HG02642 (cell line): ENCODE measurements at regions not wholly inside any gene's neighbourhood (a gene's known extent, or its start where the extent isn't known, plus 50 kb on each side); places are given as distances from the start of the nearest gene placed in this dataset.
"Not testable (repeated sequence)": the region's sequence is repeated elsewhere in the genome, so short reads cannot be mapped to it uniquely, and the experiment has no call there.

Experiments used
- ATAC-seq: cut with Tn5 transposase; IDR thresholded peaks from one replicate; pipeline ENCODE4 v1.9.1; 2021; ENCODE audit warnings: mild to moderate bottlenecking; ENCODE audit not compliant: unreplicated experiment, poor library complexity

GRCh38 chr5:28822071-28822470, 1783.7 kb upstream of the CDH9 start:
- ATAC-seq = no peak

DNA sequence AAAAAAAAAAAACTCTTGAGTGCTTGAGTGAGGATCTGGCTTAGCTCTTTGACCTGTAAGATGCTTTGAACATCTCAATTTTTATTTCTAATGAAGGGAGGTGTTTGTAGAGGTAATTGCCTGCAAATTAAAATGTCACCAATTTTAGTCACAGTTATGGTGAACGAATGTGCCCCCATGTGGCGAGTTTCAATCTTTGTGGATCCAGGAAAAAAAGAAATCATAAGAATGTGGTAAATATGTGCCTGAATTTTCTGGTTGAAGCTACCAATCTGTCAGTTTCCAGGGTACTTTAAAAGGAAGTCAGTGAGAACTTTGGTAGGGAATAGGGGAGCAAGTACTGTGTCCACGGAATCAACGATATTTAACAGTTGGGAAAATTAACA, 1772.4 kb upstream of the CDH9 start:
- ATAC-seq = no peak

DNA sequence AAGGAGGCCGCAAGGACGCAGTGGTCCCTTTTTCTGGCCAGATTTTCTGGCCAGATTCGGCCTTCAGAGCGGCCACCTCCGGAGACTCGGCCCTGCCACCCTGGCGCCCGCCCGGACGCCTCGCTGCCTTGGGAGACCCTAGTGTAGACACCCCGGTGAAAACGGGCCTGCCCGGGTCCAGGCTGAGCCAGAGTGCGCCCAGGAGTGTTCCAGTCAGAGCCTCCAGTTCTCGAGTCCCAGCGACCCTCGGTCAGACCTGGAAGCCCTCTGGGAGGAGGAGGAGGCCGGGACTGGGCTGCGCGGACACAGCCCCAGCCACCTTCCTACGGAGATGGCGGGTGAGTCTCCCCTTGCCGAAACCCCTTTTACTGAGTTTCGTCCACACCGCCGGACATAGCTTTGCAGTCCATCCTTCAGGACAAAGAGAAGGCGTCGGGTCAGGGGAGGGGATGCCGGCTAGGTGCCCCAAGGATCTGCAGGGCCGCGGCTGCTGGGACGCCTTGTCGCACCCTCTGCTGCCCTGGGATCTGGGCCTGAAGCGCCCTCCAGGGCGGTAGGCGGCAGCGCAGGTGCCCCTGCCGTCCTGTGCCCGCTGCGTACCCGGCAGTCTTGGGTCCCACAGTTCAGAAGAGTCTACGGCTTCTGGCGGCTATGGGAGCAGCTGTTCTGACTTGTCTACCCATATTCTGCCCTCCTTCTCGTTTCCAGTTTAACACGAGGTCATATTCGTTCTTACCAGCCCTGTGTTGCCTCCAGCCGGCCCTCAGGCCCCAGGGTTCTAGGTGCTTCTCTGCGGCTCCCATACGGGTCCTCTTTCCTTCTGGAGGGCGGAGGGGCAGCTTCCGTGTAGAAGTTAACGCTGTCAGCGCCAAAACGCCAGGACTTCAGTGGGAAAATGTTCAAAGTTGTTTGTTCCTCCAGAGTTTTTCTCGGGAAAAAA, 1771.7 kb upstream of the CDH9 start:
- ATAC-seq = no peak

DNA sequence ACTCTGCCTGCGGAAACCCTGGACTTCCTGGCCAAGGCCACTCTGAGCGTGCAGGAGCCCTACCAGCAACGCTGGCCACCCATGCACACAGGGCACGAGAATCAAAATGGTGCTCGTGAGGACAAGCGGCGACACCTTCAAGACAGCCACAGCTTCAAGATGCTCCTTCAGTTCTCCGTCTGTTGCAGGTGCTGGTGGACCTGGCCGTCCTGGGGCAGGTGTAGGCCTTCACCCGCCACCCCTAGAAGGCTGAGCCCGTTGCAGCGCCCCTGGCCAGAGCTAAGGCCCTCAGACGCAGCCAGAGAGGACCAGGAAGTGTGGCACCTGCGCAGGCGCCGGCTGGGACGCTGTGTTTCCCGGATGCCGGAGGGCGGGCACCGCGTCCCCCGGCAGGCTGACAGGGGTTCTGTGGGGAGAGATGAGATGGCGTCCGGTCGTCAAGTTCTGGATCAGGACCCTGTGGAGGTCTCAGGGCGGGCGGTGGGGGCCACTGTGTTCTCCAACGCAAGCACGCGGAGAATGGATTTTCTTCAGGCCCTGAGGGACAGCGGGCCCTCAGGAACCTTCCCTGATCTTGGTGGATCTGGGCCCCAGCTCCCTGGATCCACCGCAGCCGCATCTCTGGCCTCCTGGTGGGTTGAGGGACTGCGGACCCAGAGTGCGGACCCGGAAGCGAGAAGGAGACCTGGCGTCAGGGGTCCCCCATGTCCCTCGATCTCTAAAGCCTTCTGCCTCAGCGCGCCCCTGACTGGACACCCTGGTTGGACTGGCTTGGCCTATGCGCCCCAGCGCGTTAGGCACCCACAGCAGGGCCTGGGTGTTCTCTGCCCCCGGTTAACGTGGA, 1770.8 kb upstream of the CDH9 start:
- no peak for ATAC-seq

DNA sequence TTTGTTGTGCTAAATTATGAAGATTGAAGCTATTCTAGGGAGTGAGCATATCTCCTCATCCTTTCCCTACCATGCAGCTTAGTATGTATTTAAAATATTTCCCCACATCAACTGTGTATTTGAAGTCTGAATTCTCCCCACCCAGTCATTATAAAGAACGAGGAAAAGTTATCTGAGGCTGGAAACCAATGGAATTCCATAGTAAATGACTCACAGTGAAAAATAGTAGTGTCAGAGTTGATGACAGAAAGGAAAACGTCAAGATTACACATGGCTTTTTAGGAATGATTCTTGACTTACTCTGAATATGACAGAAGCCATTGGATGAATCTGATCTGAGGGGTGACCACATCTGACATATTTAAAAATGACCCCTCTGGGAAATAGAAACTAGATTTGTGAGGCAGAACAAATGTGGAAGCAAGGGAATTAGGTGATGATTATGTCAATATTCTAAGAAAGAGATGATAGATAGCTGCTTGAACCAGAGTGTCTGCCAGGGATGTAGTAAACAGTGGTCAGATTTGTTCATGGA, 1768.9 kb upstream of the CDH9 start:
- no peak for ATAC-seq

DNA sequence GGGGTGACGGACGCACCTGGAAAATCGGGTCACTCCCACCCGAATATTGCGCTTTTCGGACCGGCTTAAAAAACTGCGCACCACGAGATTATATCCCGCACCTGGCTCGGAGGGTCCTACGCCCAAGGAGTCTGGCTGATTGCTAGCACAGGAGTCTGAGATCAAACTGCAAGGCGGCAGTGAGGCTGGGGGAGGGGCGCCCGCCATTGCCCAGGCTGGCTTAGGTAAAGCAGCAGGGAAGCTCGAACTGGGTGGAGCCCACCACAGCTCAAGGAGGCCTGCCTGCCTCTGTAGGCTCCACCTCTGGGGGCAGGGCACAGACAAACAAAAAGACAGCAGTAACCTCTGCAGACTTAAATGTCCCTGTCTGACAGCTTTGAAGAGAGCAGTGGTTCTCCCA, 1760.6 kb upstream of the CDH9 start:
- ATAC-seq = not testable (repeated sequence)

GRCh38 chr5:28788954-28789353, 1750.6 kb upstream of the CDH9 start:
- ATAC-seq = no peak

GRCh38 chr5:28780083-28780692, 1741.8 kb upstream of the CDH9 start:
- ATAC-seq = no peak

DNA sequence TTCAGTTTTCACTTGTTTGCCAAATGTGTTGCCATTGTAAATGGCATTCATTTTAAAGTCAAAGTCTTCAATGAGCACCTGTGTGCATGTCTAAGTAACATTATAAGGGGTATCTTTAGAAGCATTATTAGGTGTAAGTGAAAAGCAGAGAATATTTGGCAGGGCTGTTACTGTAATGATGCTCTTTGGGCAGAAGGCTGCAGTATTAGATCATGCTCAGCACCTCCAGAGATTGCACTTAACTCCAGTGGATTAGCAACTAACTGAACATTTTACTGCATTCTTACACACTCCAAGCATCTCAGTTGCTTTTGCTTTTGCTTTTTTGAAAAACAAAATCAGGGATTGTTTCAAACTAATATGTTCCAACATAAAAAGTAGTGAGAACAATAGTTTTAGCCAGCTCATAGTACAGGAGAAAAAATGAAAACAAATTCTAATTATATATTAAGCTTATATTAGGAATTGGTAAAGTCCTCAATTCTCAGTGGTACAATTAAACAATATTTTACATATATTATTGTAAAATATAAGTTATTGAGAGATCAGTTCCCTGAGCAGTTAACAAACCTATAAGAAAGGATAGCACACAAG, 1740.9 kb upstream of the CDH9 start:
- no peak for ATAC-seq

DNA sequence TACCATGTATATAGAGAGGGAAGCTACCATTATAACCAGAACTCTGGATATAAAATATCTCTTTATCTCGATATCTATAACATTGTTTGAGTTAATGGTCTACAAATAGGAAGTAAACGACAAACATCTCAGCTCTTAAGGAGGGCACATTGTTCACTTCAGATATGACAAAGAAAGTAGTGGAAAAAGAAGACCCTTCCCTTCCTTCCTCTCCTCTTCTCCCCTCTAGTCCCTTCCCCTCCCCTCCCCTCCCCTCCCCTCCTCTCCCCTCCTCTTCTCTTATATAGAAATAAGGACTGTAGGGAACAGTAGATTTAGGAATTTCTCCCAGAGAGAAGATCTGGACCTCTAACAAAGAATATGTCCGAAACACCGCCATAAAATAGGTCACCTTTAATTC, 1731.9 kb upstream of the CDH9 start:
- ATAC-seq = no peak

- ATAC-seq = no peak
Observed at GRCh38 chr5:28766565-28767158, 1728.3 kb upstream of the CDH9 start.

GRCh38 chr5:28751396-28751795, 1713.0 kb upstream of the CDH9 start:
- ATAC-seq = no peak

DNA sequence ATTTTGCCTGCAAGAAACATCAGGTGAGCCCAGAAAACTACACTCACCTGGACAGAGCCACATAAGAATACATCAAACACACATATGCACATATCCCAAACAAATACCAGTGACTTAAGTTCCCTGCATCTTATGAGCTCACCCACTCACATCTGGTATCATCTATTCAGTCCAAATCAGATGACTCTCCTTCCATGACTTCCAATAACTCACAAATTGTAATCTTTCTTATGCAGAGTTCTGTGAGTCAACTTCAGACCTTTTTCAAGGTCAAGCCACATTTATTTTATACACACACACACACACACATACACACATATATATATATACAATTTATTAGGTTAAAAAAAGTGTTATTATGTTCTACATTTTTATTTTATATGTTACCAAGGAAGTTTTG, 1711.9 kb upstream of the CDH9 start:
- ATAC-seq = no peak

- ATAC-seq = no peak
Observed at GRCh38 chr5:28748446-28748845, 1710.1 kb upstream of the CDH9 start.

- ATAC-seq = no peak
Observed at GRCh38 chr5:28743716-28744110, 1705.3 kb upstream of the CDH9 start.

DNA sequence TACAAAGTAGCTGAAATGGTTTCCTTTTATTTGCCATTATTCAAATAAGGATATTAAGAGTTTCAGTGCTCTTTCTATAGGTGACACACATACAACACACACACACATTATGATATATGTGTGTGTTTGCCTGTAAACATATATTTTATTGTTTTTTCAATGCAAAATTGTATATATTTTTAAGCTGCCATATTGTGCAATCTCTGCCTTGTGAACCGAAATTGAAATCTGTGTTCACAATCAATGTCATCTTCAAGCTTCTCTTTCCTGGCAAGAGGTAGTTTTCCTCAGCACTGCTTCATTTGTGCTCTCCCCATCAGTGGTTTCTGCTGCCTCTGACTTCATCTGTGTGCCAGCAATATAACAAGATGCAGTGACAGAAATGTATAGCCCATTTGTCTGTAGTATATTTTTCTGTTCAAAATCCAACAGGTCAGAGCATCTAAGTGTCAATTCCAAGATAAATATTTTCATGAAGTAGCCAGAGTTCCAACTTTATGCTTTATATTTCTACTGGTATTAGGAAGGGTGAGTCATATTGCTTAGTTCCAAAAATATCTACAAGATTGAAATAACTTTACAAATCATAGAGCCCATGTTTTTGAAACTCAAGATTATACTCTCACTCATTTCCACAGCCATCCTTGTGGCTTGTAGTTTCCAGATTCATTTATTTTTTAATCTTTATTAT, 1704.8 kb upstream of the CDH9 start:
- no peak for ATAC-seq

- ATAC-seq = no peak
Observed at GRCh38 chr5:28737682-28738081, 1699.3 kb upstream of the CDH9 start.

DNA sequence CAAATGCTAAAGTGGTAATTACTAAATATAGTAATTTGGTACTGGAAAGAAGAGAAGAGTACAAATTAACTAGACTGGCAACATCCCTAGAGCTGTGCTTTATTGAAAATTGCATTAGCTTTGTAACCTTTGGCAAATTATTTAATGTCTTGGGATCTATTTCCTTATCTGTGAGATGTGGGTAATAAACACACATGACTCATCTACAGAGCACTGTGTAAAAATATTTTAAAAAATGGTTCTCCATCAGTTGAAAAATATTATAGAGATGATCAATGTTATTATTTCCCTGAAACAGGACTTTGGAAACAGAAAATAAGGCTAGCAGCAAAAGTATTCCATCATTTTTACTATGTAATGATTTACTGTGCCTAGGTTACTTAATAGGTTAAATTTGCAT, 1698.8 kb upstream of the CDH9 start:
- no peak for ATAC-seq

DNA sequence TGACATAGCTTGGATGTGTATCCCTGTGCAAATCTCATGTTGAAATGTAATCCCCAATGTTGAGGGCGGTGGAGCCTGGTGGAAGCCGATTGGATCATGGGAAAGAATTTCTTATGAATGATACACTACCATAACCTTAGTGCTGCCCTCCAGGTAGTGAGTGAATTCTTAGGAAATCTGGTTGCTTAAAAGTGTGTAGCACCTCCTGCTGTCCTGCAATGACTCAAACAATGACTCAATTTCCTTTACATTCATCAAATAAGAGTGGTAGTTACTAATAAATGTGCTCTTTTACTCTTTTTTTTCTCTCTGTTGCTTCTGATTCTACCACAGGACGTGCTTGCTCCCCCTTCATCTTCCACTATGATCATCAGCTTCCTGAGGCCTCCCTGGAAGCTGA, 1696.0 kb upstream of the CDH9 start:
- no peak for ATAC-seq
